SK-N-SH (cell line): ENCODE measurements at regions not wholly inside any gene's neighbourhood (a gene's known extent, or its start where the extent isn't known, plus 50 kb on each side); places are given as distances from the start of the nearest gene placed in this dataset.
A peak's percentile ranks its signal among the peaks of the same experiment; 100 is the strongest.

ENCODE experiments used
- CTCF ChIA-PET: fragments of 300-600, 350-600 bp; formaldehyde crosslinking; extraction: SDS; loops from one replicate; lab custom pipeline; 2021; lab: Yijun Ruan, JAX
- POLR2A ChIA-PET: fragments of 350-600 bp; sonication (Branson Sonifier 250); formaldehyde crosslinking; extraction: SDS; loops from one replicate; lab custom pipeline; 2020; ENCODE audit warnings: antibody characterized with exemption, inconsistent platforms; lab: Yijun Ruan, JAX
- DNase-seq: peaks from one replicate; pipeline ENCODE4 v3.0.0; 2012
- H2AFZ ChIP-seq: fragments of 200-600 bp; sonication (generic); 2 replicates; pipeline ENCODE4 v1.8.1; 2016; ENCODE audit warnings: antibody characterized with exemption, mild to moderate bottlenecking, low read depth
- H3F3A ChIP-seq: fragments of 200-600 bp; sonication (generic); replicated peaks from 2 replicates; pipeline ENCODE3; 2016; ENCODE audit warnings: antibody characterized with exemption, mild to moderate bottlenecking; ENCODE audit not compliant: insufficient read depth
- H3K27ac ChIP-seq, 2 experiments: fragments of 200-500 bp in 1 of 2; fragments of 200-600 bp in 1 of 2; sonication (Bioruptor generic) in 1 of 2; sonication (generic), shearing (Covaris generic) in 1 of 2; 2 replicates each; pipeline versions ENCODE4 v1.5.1 to v1.6.1; 2014 to 2016; ENCODE audit warnings: low read depth in 2 of 2, inconsistent platforms in 1 of 2, low read length in 1 of 2, mild to moderate bottlenecking in 1 of 2, mixed read lengths in 1 of 2
- H3K27me3 ChIP-seq: fragments of 200-600 bp; sonication (generic), shearing (Covaris generic); 2 replicates; pipeline ENCODE4 v1.6.1; 2016; ENCODE audit warnings: mixed run types; ENCODE audit not compliant: insufficient read depth
- H3K36me3 ChIP-seq, 2 experiments: fragments of 200-500 bp in 1 of 2; fragments of 200-600 bp in 1 of 2; sonication (Bioruptor generic) in 1 of 2; sonication (generic) in 1 of 2; replicated peaks in 1 of 2; 2 replicates each; pipeline versions ENCODE3 to v1.5.1; 2014 to 2016; ENCODE audit warnings: low read length in 1 of 2, mild to moderate bottlenecking in 1 of 2; ENCODE audit not compliant: insufficient read depth in 2 of 2, control insufficient read depth in 1 of 2
- H3K4me1 ChIP-seq, 2 experiments: fragments of 200-500 bp in 1 of 2; fragments of 200-600 bp in 1 of 2; sonication (Bioruptor generic) in 1 of 2; sonication (generic), shearing (Covaris generic) in 1 of 2; 2 replicates each; pipeline versions ENCODE4 v1.5.1 to v1.6.1; 2014 to 2016; ENCODE audit warnings: low read depth in 1 of 2, low read length in 1 of 2, mixed run types in 1 of 2; ENCODE audit not compliant: insufficient read depth in 2 of 2, control insufficient read depth in 1 of 2
- H3K4me2 ChIP-seq: fragments of 200-600 bp; sonication (generic), shearing (Covaris generic); 2 replicates; pipeline ENCODE4 v1.6.1; 2017; ENCODE audit warnings: mixed run types
- H3K4me3 ChIP-seq, 2 experiments: fragments of 200-500 bp in 1 of 2; fragments of 200-600 bp in 1 of 2; sonication (Bioruptor generic) in 1 of 2; sonication (generic), shearing (Covaris generic) in 1 of 2; 2 replicates each; pipeline versions ENCODE4 v1.5.1 to v1.8.1; 2014 to 2016; ENCODE audit warnings: low read depth in 2 of 2, inconsistent platforms in 1 of 2, low read length in 1 of 2, mild to moderate bottlenecking in 1 of 2, mixed read lengths in 1 of 2, moderate library complexity in 1 of 2
- H3K79me2 ChIP-seq: fragments of 200-600 bp; sonication (generic); 2 replicates; pipeline ENCODE4 v1.8.1; 2017; ENCODE audit warnings: mild to moderate bottlenecking; ENCODE audit not compliant: insufficient read depth
- H3K9ac ChIP-seq: fragments of 200-600 bp; sonication (generic); 2 replicates; pipeline ENCODE4 v1.6.1; 2017; ENCODE audit warnings: mixed run types
- H3K9me2 ChIP-seq: fragments of 200-600 bp; sonication (generic); 2 replicates; pipeline ENCODE4 v1.6.1; 2017; ENCODE audit warnings: mixed run types
- H3K9me3 ChIP-seq: fragments of 200-600 bp; sonication (generic); 2 replicates; pipeline ENCODE4 v1.6.1; 2017; ENCODE audit warnings: mixed run types, mild to moderate bottlenecking, moderate library complexity
- H4K20me1 ChIP-seq: fragments of 200-600 bp; sonication (generic); 2 replicates; pipeline ENCODE4 v1.6.1; 2017; ENCODE audit warnings: mild to moderate bottlenecking, mixed run types; ENCODE audit not compliant: insufficient read depth
- CHD2 ChIP-seq: fragments of 150-350 bp; IDR thresholded peaks from 2 replicates; pipeline ENCODE4 v1.6.1; 2018; ENCODE audit warnings: low read length; ENCODE audit not compliant: partially characterized antibody
- EP300 ChIP-seq, 2 experiments: IDR thresholded peaks; 2 replicates each; pipeline versions ENCODE4 v1.4.0 to v1.6.1; 2012; ENCODE audit warnings: borderline replicate concordance in 1 of 2, low read depth in 1 of 2, low read length in 1 of 2
- EZH2phosphoT487 ChIP-seq: fragments of 200-600 bp; sonication (generic); IDR thresholded peaks from 2 replicates; pipeline ENCODE4 v1.6.1; 2017; ENCODE audit warnings: low read depth, mixed run types, mild to moderate bottlenecking, antibody characterized with exemption, moderate library complexity, borderline replicate concordance
- FOSL2 ChIP-seq: IDR thresholded peaks from 2 replicates; pipeline ENCODE4 v1.4.0; 2012; ENCODE audit warnings: low read depth, mild to moderate bottlenecking, moderate library complexity, borderline replicate concordance
- FOXJ3 ChIP-seq: sonication (generic); formaldehyde crosslinking; IDR thresholded peaks from 2 replicates; pipeline ENCODE4 v1.5.1; 2020; ENCODE audit warnings: mild to moderate bottlenecking, missing genetic modification reagents
- FOXM1 ChIP-seq: IDR thresholded peaks from 2 replicates; pipeline ENCODE4 v1.4.0; 2012; ENCODE audit warnings: low read depth, mild to moderate bottlenecking
- GABPA ChIP-seq: IDR thresholded peaks from 2 replicates; pipeline ENCODE4 v1.4.0; 2012; ENCODE audit warnings: low read depth, mild to moderate bottlenecking
- GATA2 ChIP-seq: sonication (generic); formaldehyde crosslinking; IDR thresholded peaks from 2 replicates; pipeline ENCODE4 v1.5.0; 2020; ENCODE audit warnings: mild to moderate bottlenecking, missing genetic modification reagents
- MXI1 ChIP-seq: IDR thresholded peaks from 2 replicates; pipeline ENCODE4 v1.6.1; 2012; ENCODE audit warnings: mild to moderate bottlenecking, low read depth, low read length, improper control_type of control experiment
- NRF1 ChIP-seq: IDR thresholded peaks from 2 replicates; pipeline ENCODE4 v1.6.1; 2012; ENCODE audit warnings: low read depth, mild to moderate bottlenecking, low read length
- POLR2AphosphoS5 ChIP-seq: IDR thresholded peaks from 2 replicates; pipeline ENCODE4 v1.6.1; 2012; ENCODE audit warnings: low read depth, low read length
- RCOR1 ChIP-seq: fragments of 150-350 bp; IDR thresholded peaks from 2 replicates; pipeline ENCODE4 v1.6.1; 2017; ENCODE audit warnings: antibody characterized with exemption, low read length
- RFX5 ChIP-seq: IDR thresholded peaks from 2 replicates; pipeline ENCODE4 v1.6.1; 2012; ENCODE audit warnings: mild to moderate bottlenecking, improper control_type of control experiment, low read length
- RXRA ChIP-seq: IDR thresholded peaks from 2 replicates; pipeline ENCODE4 v1.4.0; 2012; ENCODE audit warnings: low read depth, mild to moderate bottlenecking, borderline replicate concordance
- SIN3A ChIP-seq: IDR thresholded peaks from 2 replicates; pipeline ENCODE4 v1.6.1; 2012; ENCODE audit warnings: low read depth, mild to moderate bottlenecking, low read length, moderate library complexity, borderline replicate concordance
- TAF1 ChIP-seq: IDR thresholded peaks from 2 replicates; pipeline ENCODE4 v1.6.1; 2012; ENCODE audit warnings: low read depth, mild to moderate bottlenecking, low read length, moderate library complexity, borderline replicate concordance
- TEAD4 ChIP-seq: IDR thresholded peaks from 2 replicates; pipeline ENCODE4 v1.4.0; 2012; ENCODE audit warnings: mild to moderate bottlenecking, borderline replicate concordance; ENCODE audit not compliant: insufficient read depth
- YY1 ChIP-seq: IDR thresholded peaks from 2 replicates; pipeline ENCODE4 v1.4.0; 2012; ENCODE audit warnings: low read depth, mild to moderate bottlenecking
- WGBS: methylation state at CpG from one replicate; pipeline ENCODE4 v1.1.6; 2017; ENCODE audit warnings: low lambda C conversion rate; 5-methylcytosine and 5-hydroxymethylcytosine counted together
- TF ChIP-seq, protein P1 (sequence below): fragments of 150-350 bp; IDR thresholded peaks from 2 replicates; pipeline ENCODE4 v1.6.1; 2016; ENCODE audit warnings: mild to moderate bottlenecking, low read depth, low read length
- TF ChIP-seq, protein P2 (sequence below): fragments of 150-350 bp; IDR thresholded peaks from 2 replicates; pipeline ENCODE4 v1.6.1; 2017; ENCODE audit warnings: antibody characterized with exemption, low read length, low read depth, borderline replicate concordance

DNA sequence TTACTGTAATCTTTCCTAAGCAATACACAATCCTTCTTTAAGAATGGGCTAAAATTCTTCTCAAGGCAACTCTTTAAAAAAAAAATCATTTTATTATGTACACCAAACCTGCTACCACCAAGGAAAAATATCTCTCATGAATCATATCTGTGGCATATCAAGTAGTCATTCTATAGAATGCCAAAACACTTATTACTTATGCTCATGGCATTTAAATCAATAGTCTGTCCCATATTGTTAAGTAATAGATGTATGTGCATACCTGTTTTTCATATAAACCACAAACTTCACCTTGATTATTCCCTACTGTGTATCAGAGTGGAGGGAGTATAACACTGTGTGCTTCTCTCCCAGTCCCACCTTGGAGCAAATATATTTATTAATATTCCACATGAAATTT lies 95.8 kb upstream of the SETBP1 start:
- Histone ChIP-seq H3K4me2 (no peak overlapping the region), H3K36me3 (no peaks in the 10 kb centered on the region), H3F3A (peaks cover 5% of the 10 kb centered on the region), H3K4me1 (peaks cover 4 to 5% of the 10 kb centered on the region in 2 experiments), H3K9ac (no peak overlapping the region), H3K27ac (no peak overlapping the region), H3K4me3 (no peak overlapping the region), H2AFZ (no peak overlapping the region), H3K9me2 (no peaks in the 10 kb centered on the region), H4K20me1 (no peaks in the 10 kb centered on the region), H3K9me3 (no peaks in the 10 kb centered on the region), H3K79me2 (no peaks in the 10 kb centered on the region), H3K27me3 (no peaks in the 10 kb centered on the region)
- no peak for DNase-seq
- TF ChIP-seq GATA2 (CRISPR knock-in tag), result no peak
- TF ChIP-seq NRF1, result no peak
- TF ChIP-seq RFX5, result no peak
- TF ChIP-seq SIN3A, result no peak
- no peak for TF ChIP-seq TAF1
- TF ChIP-seq GABPA, result no peak
- no peak for TF ChIP-seq TEAD4
- ChIA-PET CTCF (no interaction called here), POLR2A (no interaction called here)

DNA sequence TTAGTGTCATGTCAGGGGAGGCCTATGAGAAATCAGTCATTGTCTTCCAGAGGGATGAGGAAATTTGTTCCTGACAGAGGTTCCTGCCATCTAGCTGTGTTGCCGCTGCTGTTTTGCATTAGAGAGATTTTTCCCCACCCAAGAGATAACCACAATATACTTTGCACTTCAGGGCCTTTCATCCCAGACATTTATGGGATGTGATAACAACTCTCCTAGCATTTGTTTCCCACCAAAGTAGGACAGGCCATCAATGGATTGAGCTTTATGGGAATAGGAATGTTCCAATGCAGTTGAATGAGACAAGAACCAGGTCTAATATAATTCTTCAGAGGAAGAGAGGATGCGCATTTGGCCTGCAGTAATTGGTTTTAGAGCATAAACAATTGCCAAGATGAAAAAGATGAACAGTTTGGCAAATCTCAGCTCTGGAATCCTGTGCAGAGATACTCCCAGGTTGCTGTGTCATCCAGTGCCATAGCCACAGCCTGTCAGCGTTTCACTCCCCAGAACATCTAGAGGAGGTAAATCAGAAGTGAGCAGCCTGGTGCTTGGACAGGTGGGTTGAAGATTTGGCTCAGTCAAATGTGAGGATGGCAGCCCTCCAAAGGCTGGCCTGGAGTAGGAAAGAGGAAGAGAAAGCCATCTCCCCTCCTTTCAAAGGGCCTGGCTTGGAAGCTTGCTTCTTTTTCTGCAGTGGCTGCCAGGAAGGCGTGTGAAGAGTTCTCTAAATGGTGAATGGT lies 93.7 kb upstream of the SETBP1 start:
- TF ChIP-seq CHD2, result peak; percentile 51
- no peak for TF ChIP-seq FOXJ3 (CRISPR knock-in tag)
- TF ChIP-seq FOXM1, result no peak
- TF ChIP-seq EP300 (IDR thresholded peaks at IDR 0.05; ENCODE audit: borderline replicate concordance in 1 of 2, low read depth in 1 of 2, low read length in 1 of 2), result peak in 1 of 2 experiments; percentile 34; a peak in 1 of 4 replicates
- TF ChIP-seq RCOR1, result peak; percentile 38; the same call in 1 of the 2 replicates
- H2AFZ ChIP-seq, result no peak overlapping the region
- H3K27ac ChIP-seq, result peak overlapping the region in 1 of 2 experiments; percentile 90; a peak in 2 of 4 replicates
- H3K9ac ChIP-seq, result no peak overlapping the region
- no peak overlapping the region for H3K4me3 ChIP-seq
- H4K20me1 ChIP-seq, result no peaks in the 10 kb centered on the region
- H3K9me2 ChIP-seq, result no peaks in the 10 kb centered on the region
- DNase-seq, result peak; percentile 41
- WGBS, result 82% methylated on average over 4 of the region's 4 CpGs
- no peaks in the 10 kb centered on the region for H3K79me2 ChIP-seq
- H3K27me3 ChIP-seq, result no peaks in the 10 kb centered on the region
- no peaks in the 10 kb centered on the region for H3K9me3 ChIP-seq
- ChIA-PET POLR2A (no interaction called here), CTCF (interaction anchor here (1.2 kb wide), 1 partner anchor 799 kb away, joined by 3 read pairs; no protein-coding TSS in a partner anchor)
- peaks cover 5% of the 10 kb centered on the region for H3F3A ChIP-seq
- peaks cover 5 to 14% of the 10 kb centered on the region in 2 experiments; a peak in 3 of 4 replicates for H3K4me1 ChIP-seq
- no peak overlapping the region for H3K4me2 ChIP-seq
- no peaks in the 10 kb centered on the region for H3K36me3 ChIP-seq

DNA sequence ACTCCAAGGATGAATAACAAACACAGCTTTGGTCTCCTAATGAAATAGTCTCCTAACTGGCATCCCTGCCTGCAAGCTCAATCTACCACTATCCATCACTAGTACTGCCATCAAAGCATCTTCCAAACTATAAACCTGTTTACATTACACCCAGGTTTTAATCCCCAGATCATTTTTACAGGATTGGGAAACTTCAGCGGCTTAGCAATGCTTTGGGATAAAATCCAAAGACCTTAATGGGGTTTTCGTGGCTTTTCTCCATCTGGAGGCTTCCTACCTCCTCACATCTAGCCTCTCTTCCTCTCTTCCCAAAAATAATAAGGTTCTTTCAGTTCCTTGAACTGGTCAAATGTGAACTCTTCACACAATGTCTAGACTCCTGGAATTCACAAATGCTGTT lies 92.2 kb upstream of the SETBP1 start:
- H3K79me2 ChIP-seq, result no peaks in the 10 kb centered on the region
- H3K4me1 ChIP-seq, result peaks cover 5 to 21% of the 10 kb centered on the region in 2 experiments; a peak in 3 of 4 replicates
- H3K4me3 ChIP-seq, result no peak overlapping the region
- no peaks in the 10 kb centered on the region for H3K27me3 ChIP-seq
- H3K36me3 ChIP-seq, result no peaks in the 10 kb centered on the region
- peak overlapping the region in 1 of 2 experiments; percentile 86; a peak in 2 of 4 replicates for H3K27ac ChIP-seq
- H3F3A ChIP-seq, result peaks cover 5% of the 10 kb centered on the region
- TF ChIP-seq RFX5 (no peak), FOXJ3 (CRISPR knock-in tag) (no peak), YY1 (no peak), FOSL2 (no peak), MXI1 (no peak), EZH2phosphoT487 (no peak), RCOR1 (no peak), POLR2AphosphoS5 (no peak), RXRA (no peak), NRF1 (no peak)
- TF ChIP-seq, protein P1, sequence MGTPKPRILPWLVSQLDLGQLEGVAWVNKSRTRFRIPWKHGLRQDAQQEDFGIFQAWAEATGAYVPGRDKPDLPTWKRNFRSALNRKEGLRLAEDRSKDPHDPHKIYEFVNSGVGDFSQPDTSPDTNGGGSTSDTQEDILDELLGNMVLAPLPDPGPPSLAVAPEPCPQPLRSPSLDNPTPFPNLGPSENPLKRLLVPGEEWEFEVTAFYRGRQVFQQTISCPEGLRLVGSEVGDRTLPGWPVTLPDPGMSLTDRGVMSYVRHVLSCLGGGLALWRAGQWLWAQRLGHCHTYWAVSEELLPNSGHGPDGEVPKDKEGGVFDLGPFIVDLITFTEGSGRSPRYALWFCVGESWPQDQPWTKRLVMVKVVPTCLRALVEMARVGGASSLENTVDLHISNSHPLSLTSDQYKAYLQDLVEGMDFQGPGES, result no peak
- TF ChIP-seq, protein P2, sequence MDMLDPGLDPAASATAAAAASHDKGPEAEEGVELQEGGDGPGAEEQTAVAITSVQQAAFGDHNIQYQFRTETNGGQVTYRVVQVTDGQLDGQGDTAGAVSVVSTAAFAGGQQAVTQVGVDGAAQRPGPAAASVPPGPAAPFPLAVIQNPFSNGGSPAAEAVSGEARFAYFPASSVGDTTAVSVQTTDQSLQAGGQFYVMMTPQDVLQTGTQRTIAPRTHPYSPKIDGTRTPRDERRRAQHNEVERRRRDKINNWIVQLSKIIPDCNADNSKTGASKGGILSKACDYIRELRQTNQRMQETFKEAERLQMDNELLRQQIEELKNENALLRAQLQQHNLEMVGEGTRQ, result no peak
- no peak overlapping the region for H2AFZ ChIP-seq
- POLR2A ChIA-PET, result interaction anchor here (1.1 kb wide), 1 partner anchor 9 kb away, joined by 3 read pairs; no protein-coding TSS in a partner anchor
- no peaks in the 10 kb centered on the region for H4K20me1 ChIP-seq
- no peaks in the 10 kb centered on the region for H3K9me2 ChIP-seq
- H3K9me3 ChIP-seq, result no peaks in the 10 kb centered on the region
- CTCF ChIA-PET, result interaction anchor here (1.3 kb wide), 1 partner anchor 9 kb away, joined by 4 read pairs; no protein-coding TSS in a partner anchor
- no peak overlapping the region for H3K9ac ChIP-seq
- 75% methylated on average over 2 of the region's 2 CpGs for WGBS
- H3K4me2 ChIP-seq, result no peak overlapping the region
- no peak for DNase-seq
